A204.1 (cell line): ENCODE measurements at regions not wholly inside any gene's neighbourhood (a gene's known extent, or its start where the extent isn't known, plus 50 kb on each side); places are given as distances from the start of the nearest gene placed in this dataset.
"Not testable (repeated sequence)": the region's sequence is repeated elsewhere in the genome, so short reads cannot be mapped to it uniquely, and the experiment has no call there.

Experiments
- FAIRE-seq: peaks from 2 replicates; lab custom pipeline; 2012; peaks lifted over from hg19 to GRCh38; lab: Jason Lieb, UNC

GRCh38 chr11:87754685-87755084 is 420.6 kb downstream of the RAB38 start:
- no peak for FAIRE-seq

- no peak for FAIRE-seq
Measured at GRCh38 chr11:87753143-87753542, 422.1 kb downstream of the RAB38 start.

GRCh38 chr11:87743007-87743406 is 432.2 kb downstream of the RAB38 start:
- FAIRE-seq = no peak

- FAIRE-seq = no peak
Measured at GRCh38 chr11:87740968-87741367, 434.3 kb downstream of the RAB38 start.

- FAIRE-seq = no peak
Measured at GRCh38 chr11:87740451-87740850, 434.8 kb downstream of the RAB38 start.

- FAIRE-seq = no peak
Measured at GRCh38 chr11:87739766-87740165, 435.5 kb downstream of the RAB38 start.

GRCh38 chr11:87739261-87739660 is 436.0 kb downstream of the RAB38 start:
- FAIRE-seq = no peak

GRCh38 chr11:87736928-87737327 is 438.3 kb downstream of the RAB38 start:
- FAIRE-seq = no peak

- no peak for FAIRE-seq
Measured at GRCh38 chr11:87726506-87726905, 448.7 kb downstream of the RAB38 start.

- FAIRE-seq = no peak
Measured at GRCh38 chr11:87724358-87724757, 450.9 kb downstream of the RAB38 start.

- no peak for FAIRE-seq
Measured at GRCh38 chr11:87722756-87723565, 452.3 kb downstream of the RAB38 start.

- no peak for FAIRE-seq
Measured at GRCh38 chr11:87719326-87720073, 455.7 kb downstream of the RAB38 start.

- FAIRE-seq = no peak
Measured at GRCh38 chr11:87712802-87713202, 462.4 kb downstream of the RAB38 start.

- no peak for FAIRE-seq
Measured at GRCh38 chr11:87712391-87712790, 462.9 kb downstream of the RAB38 start.

- FAIRE-seq = not testable (repeated sequence)
Measured at GRCh38 chr11:87703589-87703988, 471.7 kb downstream of the RAB38 start.

GRCh38 chr11:87675993-87676392 is 499.2 kb downstream of the RAB38 start:
- no peak for FAIRE-seq

- no peak for FAIRE-seq
Measured at GRCh38 chr11:87666730-87667129, 508.5 kb downstream of the RAB38 start.

GRCh38 chr11:87662287-87662686 is 513.0 kb downstream of the RAB38 start:
- FAIRE-seq = no peak

GRCh38 chr11:87660926-87661660 is 514.1 kb downstream of the RAB38 start:
- no peak for FAIRE-seq

- no peak for FAIRE-seq
Measured at GRCh38 chr11:87659807-87660206, 515.4 kb downstream of the RAB38 start.

- FAIRE-seq = no peak
Measured at GRCh38 chr11:87645626-87646025, 529.6 kb downstream of the RAB38 start.

GRCh38 chr11:87639753-87640364 is 535.4 kb downstream of the RAB38 start:
- FAIRE-seq = no peak

- FAIRE-seq = no peak
Measured at GRCh38 chr11:87635001-87635400, 540.2 kb downstream of the RAB38 start.
